Lung (tissue), 11 donors: ENCODE measurements at regions not wholly inside any gene's neighbourhood (a gene's known extent, or its start where the extent isn't known, plus 50 kb on each side); places are given as distances from the start of the nearest gene placed in this dataset.

Source experiments
- ATAC-seq: fragments of 200-7000 bp; cut with Tn5 transposase; one replicate; pipeline ENCODE4 v1.9.1; 2020; ENCODE audit warnings: moderate number of reproducible peaks; ENCODE audit not compliant: insufficient read depth, low FRiP score
- DNase-seq, 3 donors: peaks; one replicate each; pipeline ENCODE4 v3.0.0-alpha.2; 2013 to 2017
- H3K27ac ChIP-seq, 2 donors: one replicate each; pipeline ENCODE4 v1.5.1; 2013; ENCODE audit warnings: mild to moderate bottlenecking in 2 of 2, moderate library complexity in 2 of 2, control low read depth in 1 of 2, inconsistent platforms in 1 of 2, low read depth in 1 of 2, low read length in 1 of 2
- H3K27me3 ChIP-seq, 3 donors: one replicate each; pipeline ENCODE4 v1.5.1; 2013; ENCODE audit warnings: low read length in 2 of 3; ENCODE audit not compliant: control insufficient read depth in 3 of 3, insufficient read depth in 3 of 3
- H3K36me3 ChIP-seq, 4 donors: one replicate each; pipeline ENCODE4 v1.5.1; 2013; ENCODE audit warnings: low read length in 4 of 4, mild to moderate bottlenecking in 1 of 4, moderate library complexity in 1 of 4; ENCODE audit not compliant: control insufficient read depth in 4 of 4, insufficient read depth in 4 of 4
- H3K4me1 ChIP-seq, 5 donors: one replicate each; pipeline ENCODE4 v1.5.1; 2013; ENCODE audit warnings: low read length in 5 of 5, mild to moderate bottlenecking in 2 of 5, moderate library complexity in 1 of 5; ENCODE audit not compliant: control insufficient read depth in 5 of 5, insufficient read depth in 5 of 5
- H3K4me3 ChIP-seq: one replicate; pipeline ENCODE4 v1.5.1; 2013; ENCODE audit warnings: mild to moderate bottlenecking, control low read depth, moderate library complexity
- H3K9ac ChIP-seq, 2 donors: one replicate each; pipeline ENCODE4 v1.5.1; 2013; ENCODE audit warnings: low read length in 2 of 2, control low read depth in 1 of 2; ENCODE audit not compliant: insufficient read depth in 1 of 2
- H3K9me3 ChIP-seq, 4 donors: one replicate each; pipeline ENCODE4 v1.5.1; 2013; ENCODE audit warnings: low read length in 3 of 4, mild to moderate bottlenecking in 1 of 4, moderate library complexity in 1 of 4; ENCODE audit not compliant: control insufficient read depth in 4 of 4, insufficient read depth in 3 of 4
- CTCF ChIP-seq: IDR thresholded peaks from 2 replicates; pipeline ENCODE4 v1.5.1; 2012; ENCODE audit warnings: mild to moderate bottlenecking; ENCODE audit errors: control extremely low read depth, extremely low read depth
- WGBS, 2 donors: extraction: QIAGEN DNeasy Blood & Tissue Kit; methylation state at CpG; one replicate each; pipeline ENCODE4 v1.1.7; 2013; 5-methylcytosine and 5-hydroxymethylcytosine counted together
- donor health status: control.
- donor health status: control.
- donor health status: Bipolar disorder and iron deficiency.
- donor health status: healthy.
- donor health status: DM: yes; HTN: yes; CAD: no.

GRCh38 chr7:12786494-12786893 lies 99.1 kb downstream of the ARL4A start:
- TF ChIP-seq CTCF: no peak
- no peak overlapping the region for H3K9ac ChIP-seq

GRCh38 chr7:12788171-12788570 lies 100.7 kb downstream of the ARL4A start:
- no peak overlapping the region for H3K9ac ChIP-seq
- 93 to 95% methylated on average over 2 of the region's 2 CpGs for WGBS, 2 donors
- no peak overlapping the region for H3K4me3 ChIP-seq
- TF ChIP-seq CTCF: no peak
- no peaks in the 10 kb centered on the region for H3K4me1 ChIP-seq
- H3K9me3 ChIP-seq: no peaks in the 10 kb centered on the region
- no peak for DNase-seq
- no peak overlapping the region for H3K27ac ChIP-seq
- no peak for ATAC-seq
- no peaks in the 10 kb centered on the region for H3K36me3 ChIP-seq
- H3K27me3 ChIP-seq: no peaks in the 10 kb centered on the region

More at GRCh38 chr7:12786494-12786893, 99.1 kb downstream of the ARL4A start:
- ATAC-seq (no peak), DNase-seq (no peak)
- no peaks in the 10 kb centered on the region for H3K36me3 ChIP-seq
- no peaks in the 10 kb centered on the region for H3K4me1 ChIP-seq
- no peaks in the 10 kb centered on the region for H3K27me3 ChIP-seq
- 82% methylated on average over 4 of the region's 4 CpGs for WGBS, 2 donors
- no peak overlapping the region for H3K4me3 ChIP-seq
- H3K9me3 ChIP-seq: no peaks in the 10 kb centered on the region
- H3K27ac ChIP-seq: no peak overlapping the region

- no peaks in the 10 kb centered on the region for H3K36me3 ChIP-seq
- 74 to 86% methylated on average over 4 of the region's 4 CpGs for WGBS, 2 donors
- no peak for TF ChIP-seq CTCF
- H3K27me3 ChIP-seq: no peaks in the 10 kb centered on the region
- no peak overlapping the region for H3K9ac ChIP-seq
- H3K4me1 ChIP-seq: no peaks in the 10 kb centered on the region
- H3K27ac ChIP-seq: no peak overlapping the region
- no peak overlapping the region for H3K4me3 ChIP-seq
- no peaks in the 10 kb centered on the region for H3K9me3 ChIP-seq
- DNase-seq: no peak
- no peak for ATAC-seq
Measured at GRCh38 chr7:12788591-12788990, 101.2 kb downstream of the ARL4A start.

GRCh38 chr7:12794722-12795302 lies 107.4 kb downstream of the ARL4A start:
- DNase-seq (no peak), ATAC-seq (no peak)
- no peak for TF ChIP-seq CTCF
- Histone ChIP-seq H3K36me3 (no peaks in the 10 kb centered on the region), H3K9me3 (no peaks in the 10 kb centered on the region), H3K4me1 (no peaks in the 10 kb centered on the region), H3K9ac (no peak overlapping the region), H3K27me3 (no peaks in the 10 kb centered on the region), H3K4me3 (no peak overlapping the region), H3K27ac (no peak overlapping the region)
- 71 to 99% methylated on average over 3 of the region's 3 CpGs for WGBS, 2 donors
